ENCODE measurements at regions not wholly inside any gene's neighbourhood (a gene's known extent, or its start where the extent isn't known, plus 50 kb on each side); places are given as distances from the start of the nearest gene placed in this dataset.

GRCh38 chr3:84236261-84236660 is 722.5 kb upstream of the CADM2 start:
- Histone ChIP-seq H3K36me3 (no peaks in the 10 kb centered on the region), H3K9me3 (peaks cover 0 to 6% of the 10 kb centered on the region in 2 donors), H3K4me3 (no peak overlapping the region), H3K4me1 (no peaks in the 10 kb centered on the region), H3K27ac (no peak overlapping the region), H3K27me3 (no peaks in the 10 kb centered on the region)
- TF ChIP-seq, protein P1, sequence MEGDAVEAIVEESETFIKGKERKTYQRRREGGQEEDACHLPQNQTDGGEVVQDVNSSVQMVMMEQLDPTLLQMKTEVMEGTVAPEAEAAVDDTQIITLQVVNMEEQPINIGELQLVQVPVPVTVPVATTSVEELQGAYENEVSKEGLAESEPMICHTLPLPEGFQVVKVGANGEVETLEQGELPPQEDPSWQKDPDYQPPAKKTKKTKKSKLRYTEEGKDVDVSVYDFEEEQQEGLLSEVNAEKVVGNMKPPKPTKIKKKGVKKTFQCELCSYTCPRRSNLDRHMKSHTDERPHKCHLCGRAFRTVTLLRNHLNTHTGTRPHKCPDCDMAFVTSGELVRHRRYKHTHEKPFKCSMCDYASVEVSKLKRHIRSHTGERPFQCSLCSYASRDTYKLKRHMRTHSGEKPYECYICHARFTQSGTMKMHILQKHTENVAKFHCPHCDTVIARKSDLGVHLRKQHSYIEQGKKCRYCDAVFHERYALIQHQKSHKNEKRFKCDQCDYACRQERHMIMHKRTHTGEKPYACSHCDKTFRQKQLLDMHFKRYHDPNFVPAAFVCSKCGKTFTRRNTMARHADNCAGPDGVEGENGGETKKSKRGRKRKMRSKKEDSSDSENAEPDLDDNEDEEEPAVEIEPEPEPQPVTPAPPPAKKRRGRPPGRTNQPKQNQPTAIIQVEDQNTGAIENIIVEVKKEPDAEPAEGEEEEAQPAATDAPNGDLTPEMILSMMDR (IDR thresholded peaks at IDR 0.05): no peak
- DNase-seq (ENCODE audit: low spot score): no peak

- Histone ChIP-seq H3K27ac (no peak overlapping the region), H3K4me3 (no peak overlapping the region), H3K36me3 (no peaks in the 10 kb centered on the region), H3K9me3 (no peaks in the 10 kb centered on the region), H3K4me1 (no peaks in the 10 kb centered on the region), H3K27me3 (no peaks in the 10 kb centered on the region)
- no peak for DNase-seq (ENCODE audit: low spot score)
- TF ChIP-seq, protein P1 (IDR thresholded peaks at IDR 0.05): no peak
Observed at GRCh38 chr3:84245789-84246188, 713.0 kb upstream of the CADM2 start.

DNA sequence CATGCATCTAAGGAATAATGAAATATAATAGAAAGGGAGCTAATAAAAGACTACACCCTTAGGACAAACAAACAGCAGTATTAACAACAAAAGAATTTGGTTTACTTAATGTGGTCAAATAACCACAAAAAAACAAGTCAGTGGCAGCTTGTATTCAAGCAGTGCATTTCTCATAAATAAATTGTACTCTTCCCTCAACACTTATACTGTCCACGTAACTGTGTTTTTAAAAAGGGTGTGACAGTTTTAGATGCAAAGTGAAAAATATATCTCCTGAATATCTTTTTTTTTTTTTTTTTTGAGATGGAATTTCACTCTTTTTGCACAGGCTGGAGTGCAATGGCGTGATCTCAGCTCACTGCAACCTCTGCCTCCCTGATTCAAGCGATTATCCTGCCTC is 698.2 kb upstream of the CADM2 start:
- H3K4me3 ChIP-seq: no peak overlapping the region
- H3K4me1 ChIP-seq: no peaks in the 10 kb centered on the region
- TF ChIP-seq, protein P1 (IDR thresholded peaks at IDR 0.05): no peak
- H3K36me3 ChIP-seq: no peaks in the 10 kb centered on the region
- no peaks in the 10 kb centered on the region for H3K9me3 ChIP-seq
- H3K27ac ChIP-seq: no peak overlapping the region
- no peaks in the 10 kb centered on the region for H3K27me3 ChIP-seq
- DNase-seq (ENCODE audit: low spot score): no peak

GRCh38 chr3:84265768-84266167 is 693.0 kb upstream of the CADM2 start:
- peaks cover 0 to 4% of the 10 kb centered on the region in 2 donors for H3K9me3 ChIP-seq
- H3K4me1 ChIP-seq: no peaks in the 10 kb centered on the region
- H3K4me3 ChIP-seq: no peak overlapping the region
- no peaks in the 10 kb centered on the region for H3K27me3 ChIP-seq
- TF ChIP-seq, protein P1 (IDR thresholded peaks at IDR 0.05): no peak
- no peak overlapping the region for H3K27ac ChIP-seq
- no peak for DNase-seq (ENCODE audit: low spot score)
- H3K36me3 ChIP-seq: no peaks in the 10 kb centered on the region

DNA sequence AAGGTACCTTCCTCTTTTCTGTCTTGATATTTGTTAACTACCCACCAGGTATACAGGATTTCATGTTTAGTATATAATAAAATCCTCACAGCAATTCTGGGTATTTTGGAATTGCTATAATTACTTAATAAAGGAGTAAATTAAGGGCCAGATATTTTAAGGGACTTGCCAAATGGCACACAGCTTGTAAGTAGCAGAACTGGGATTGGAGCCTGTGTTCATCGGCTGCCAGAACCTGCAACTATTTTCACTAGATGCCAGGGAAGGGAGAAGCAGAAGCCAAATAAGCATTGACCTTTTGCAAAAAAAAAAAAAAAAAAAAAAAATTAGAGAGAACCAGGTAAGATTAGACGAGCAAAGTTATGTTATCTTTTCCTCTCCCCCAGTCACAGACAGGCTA is 683.3 kb upstream of the CADM2 start:
- no peaks in the 10 kb centered on the region for H3K9me3 ChIP-seq
- TF ChIP-seq, protein P1 (IDR thresholded peaks at IDR 0.05): no peak
- no peak overlapping the region for H3K27ac ChIP-seq
- no peak for DNase-seq (ENCODE audit: low spot score)
- H3K36me3 ChIP-seq: no peaks in the 10 kb centered on the region
- no peak overlapping the region for H3K4me3 ChIP-seq
- no peaks in the 10 kb centered on the region for H3K27me3 ChIP-seq
- no peaks in the 10 kb centered on the region for H3K4me1 ChIP-seq

DNA sequence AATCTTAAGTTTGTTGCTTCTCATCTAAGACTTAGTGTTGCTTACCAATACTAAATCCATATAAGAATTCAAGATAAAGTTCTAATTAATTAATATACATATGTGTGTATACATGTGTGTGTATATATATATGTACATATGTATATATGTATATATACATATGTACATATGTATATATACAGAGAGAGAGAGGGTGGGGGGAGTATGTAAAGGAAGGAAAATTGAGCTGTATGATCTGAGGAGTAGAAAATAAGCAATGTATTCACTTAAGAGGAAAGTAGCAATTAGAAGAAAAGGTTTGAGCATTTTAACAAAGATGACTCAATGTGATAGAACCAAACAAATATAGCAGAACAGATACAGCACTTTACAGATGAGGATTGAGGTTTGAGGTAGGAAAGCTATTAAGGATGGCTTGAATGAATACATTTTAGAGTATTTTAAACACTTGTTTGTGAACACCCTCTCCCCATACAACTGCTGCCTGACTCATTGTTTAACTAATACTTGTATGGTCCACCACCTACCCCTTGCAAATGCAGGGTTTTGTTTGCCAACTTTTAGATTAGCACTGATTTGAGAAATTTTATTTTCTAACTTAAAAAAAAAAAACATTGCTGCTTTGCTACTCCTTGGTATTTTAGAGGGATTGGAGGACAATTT is 681.1 kb upstream of the CADM2 start:
- Histone ChIP-seq H3K27ac (no peak overlapping the region), H3K4me1 (no peaks in the 10 kb centered on the region), H3K4me3 (no peak overlapping the region), H3K36me3 (no peaks in the 10 kb centered on the region), H3K27me3 (no peaks in the 10 kb centered on the region), H3K9me3 (no peaks in the 10 kb centered on the region)
- no peak for DNase-seq (ENCODE audit: low spot score)
- TF ChIP-seq, protein P1 (IDR thresholded peaks at IDR 0.05): no peak
